ENCODE measurements at regions not wholly inside any gene's neighbourhood (a gene's known extent, or its start where the extent isn't known, plus 50 kb on each side); places are given as distances from the start of the nearest gene placed in this dataset.
A peak's percentile ranks its signal among the peaks of the same experiment; 100 is the strongest.
"Not testable (repeated sequence)": the region's sequence is repeated elsewhere in the genome, so short reads cannot be mapped to it uniquely, and the experiment has no call there.

DNA sequence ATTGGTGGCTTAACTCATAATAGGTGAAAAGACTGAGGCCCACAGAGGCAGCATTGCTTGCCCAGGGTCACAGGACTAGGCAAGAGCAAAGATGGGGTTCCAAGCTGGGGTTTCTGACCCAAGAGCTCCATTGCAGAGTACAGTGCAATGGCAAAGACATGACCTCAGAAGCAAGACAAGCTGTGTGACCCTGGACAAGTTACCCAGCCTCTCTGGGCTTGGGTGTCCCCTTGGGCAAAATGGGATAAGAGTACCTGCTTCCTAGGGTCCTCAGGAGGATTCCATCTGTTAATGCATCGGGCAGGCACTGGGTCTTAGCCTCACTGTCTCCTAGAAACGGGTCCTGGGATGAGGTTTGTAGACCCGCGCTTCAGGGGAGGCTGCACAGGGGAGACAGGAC, 111.6 kb upstream of the NCOR2 start:
- DNase-seq (no peak), ATAC-seq (no peak)
- no peaks in the 10 kb centered on the region for H3K27me3 ChIP-seq (ENCODE audit: control insufficient read depth, insufficient read depth)
- H3K4me3 ChIP-seq (ENCODE audit: low read length) = no peak overlapping the region
- intact Hi-C loops (cut with DNase I) = loop anchor here in 2 of 4 donors (5.0 kb wide), 2 partner anchors 88 to 92 kb away; no protein-coding TSS in a partner anchor
- WGBS = 92% methylated on average over 4 of the region's 4 CpGs
- H3K9me3 ChIP-seq (ENCODE audit: control insufficient read depth, low read length) = no peaks in the 10 kb centered on the region
- H3K27ac ChIP-seq (ENCODE audit: low read length) = peak overlapping the region; percentile 31
- peaks cover 8% of the 10 kb centered on the region for H3K4me1 ChIP-seq (ENCODE audit: control insufficient read depth, insufficient read depth, low read length)

GRCh38 chr12:124678421-124678893, 111.0 kb upstream of the NCOR2 start:
- intact Hi-C loops (cut with DNase I) = loop anchor here in 2 of 4 donors (5.0 kb wide), 2 partner anchors 89 to 91 kb away; no protein-coding TSS in a partner anchor

GRCh38 chr12:124677552-124678356, 110.3 kb upstream of the NCOR2 start:
- ATAC-seq (no peak), DNase-seq (peak in 1 of 3 donors; percentile 20)
- H3K4me3 ChIP-seq (ENCODE audit: low read length) = no peak overlapping the region
- 95% methylated on average over 21 of the region's 21 CpGs for WGBS
- no peaks in the 10 kb centered on the region for H3K9me3 ChIP-seq (ENCODE audit: control insufficient read depth, low read length)
- no peaks in the 10 kb centered on the region for H3K27me3 ChIP-seq (ENCODE audit: control insufficient read depth, insufficient read depth)
- H3K4me1 ChIP-seq (ENCODE audit: control insufficient read depth, insufficient read depth, low read length) = peaks cover 8% of the 10 kb centered on the region
- intact Hi-C loops (cut with DNase I) = loop anchor here in 2 of 4 donors (5.0 kb wide), 2 partner anchors 90 kb away; no protein-coding TSS in a partner anchor
- H3K27ac ChIP-seq (ENCODE audit: low read length) = no peak overlapping the region

More at GRCh38 chr12:124678421-124678893, 111.0 kb upstream of the NCOR2 start:
- ATAC-seq (no peak), DNase-seq (peak in 1 of 3 donors; percentile 54)
- Histone ChIP-seq H3K4me3 (ENCODE audit: low read length) (no peak overlapping the region), H3K27me3 (ENCODE audit: control insufficient read depth, insufficient read depth) (no peaks in the 10 kb centered on the region), H3K9me3 (ENCODE audit: control insufficient read depth, low read length) (no peaks in the 10 kb centered on the region), H3K4me1 (ENCODE audit: control insufficient read depth, insufficient read depth, low read length) (peaks cover 8% of the 10 kb centered on the region), H3K27ac (ENCODE audit: low read length) (no peak overlapping the region)
- WGBS = 78% methylated on average over 15 of the region's 15 CpGs

- 94% methylated on average over 42 of the region's 42 CpGs for WGBS
- peak in 1 of 3 donors; percentile 57 for DNase-seq
- H3K4me3 ChIP-seq (ENCODE audit: low read length) = no peak overlapping the region
- intact Hi-C loops (cut with DNase I) = loop anchor here in 2 of 4 donors (5.0 kb wide), 2 partner anchors 90 kb away; no protein-coding TSS in a partner anchor
- no peaks in the 10 kb centered on the region for H3K9me3 ChIP-seq (ENCODE audit: control insufficient read depth, low read length)
- no peaks in the 10 kb centered on the region for H3K27me3 ChIP-seq (ENCODE audit: control insufficient read depth, insufficient read depth)
- peaks cover 8% of the 10 kb centered on the region for H3K4me1 ChIP-seq (ENCODE audit: control insufficient read depth, insufficient read depth, low read length)
- H3K27ac ChIP-seq (ENCODE audit: low read length) = no peak overlapping the region
- ATAC-seq = no peak
These were observed 109.5 kb upstream of the NCOR2 start for GRCh38 chr12:124676714-124677462.

- WGBS = 48% methylated on average over 36 of the region's 36 CpGs
- ATAC-seq (peak; percentile 64 to 75), DNase-seq (peak; percentile 73 to 78 (median 75))
- Histone ChIP-seq H3K9me3 (ENCODE audit: control insufficient read depth, low read length) (no peaks in the 10 kb centered on the region), H3K27ac (ENCODE audit: low read length) (peak overlapping the region; percentile 34), H3K4me3 (ENCODE audit: low read length) (no peak overlapping the region), H3K27me3 (ENCODE audit: control insufficient read depth, insufficient read depth) (no peaks in the 10 kb centered on the region), H3K4me1 (ENCODE audit: control insufficient read depth, insufficient read depth, low read length) (peaks cover 5% of the 10 kb centered on the region)
- intact Hi-C loops (cut with DNase I) = loop anchor here in 2 of 4 donors (5.0 kb wide), 2 partner anchors 89 to 91 kb away; no protein-coding TSS in a partner anchor
These were observed 108.7 kb upstream of the NCOR2 start for GRCh38 chr12:124675881-124676713.

GRCh38 chr12:124674937-124675336, 107.5 kb upstream of the NCOR2 start:
- ATAC-seq = no peak

GRCh38 chr12:124673801-124674617, 106.6 kb upstream of the NCOR2 start:
- Histone ChIP-seq H3K4me1 (ENCODE audit: control insufficient read depth, insufficient read depth, low read length) (no peaks in the 10 kb centered on the region), H3K27ac (ENCODE audit: low read length) (no peak overlapping the region), H3K4me3 (ENCODE audit: low read length) (no peak overlapping the region), H3K27me3 (ENCODE audit: control insufficient read depth, insufficient read depth) (no peaks in the 10 kb centered on the region), H3K9me3 (ENCODE audit: control insufficient read depth, low read length) (no peaks in the 10 kb centered on the region)
- ATAC-seq = no peak
- DNase-seq = no peak
- WGBS = 74% methylated on average over 15 of the region's 15 CpGs
- intact Hi-C loops (cut with DNase I) = no loop called here

More at GRCh38 chr12:124674937-124675336, 107.5 kb upstream of the NCOR2 start:
- DNase-seq = no peak
- Histone ChIP-seq H3K27me3 (ENCODE audit: control insufficient read depth, insufficient read depth) (no peaks in the 10 kb centered on the region), H3K27ac (ENCODE audit: low read length) (no peak overlapping the region), H3K4me3 (ENCODE audit: low read length) (no peak overlapping the region), H3K4me1 (ENCODE audit: control insufficient read depth, insufficient read depth, low read length) (peaks cover 5% of the 10 kb centered on the region), H3K9me3 (ENCODE audit: control insufficient read depth, low read length) (no peaks in the 10 kb centered on the region)
- 62% methylated on average over 1 of the region's 1 CpG for WGBS
- intact Hi-C loops (cut with DNase I) = loop anchor here in 2 of 4 donors (5.0 kb wide), 2 partner anchors 88 to 92 kb away; no protein-coding TSS in a partner anchor

DNA sequence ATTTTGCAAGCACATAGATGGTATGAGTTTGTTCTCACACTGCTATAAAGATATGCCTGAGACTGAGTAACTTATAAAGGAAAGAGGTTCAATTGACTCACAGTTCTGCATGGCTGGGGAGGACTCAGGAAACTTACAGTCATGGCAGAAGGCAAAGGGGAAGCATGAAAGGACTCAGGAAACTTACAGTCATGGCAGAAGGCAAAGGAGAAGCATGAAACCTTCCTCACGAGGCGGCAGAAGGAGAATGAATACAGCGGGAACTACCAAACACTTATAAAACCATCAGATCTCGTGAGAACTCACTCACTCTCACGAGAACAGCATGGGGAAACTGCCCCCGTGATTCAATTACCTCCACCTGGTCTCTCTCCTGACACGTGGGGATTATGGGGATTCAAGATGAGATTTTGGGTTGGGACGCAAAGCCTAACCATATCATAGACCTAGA, 101.9 kb upstream of the NCOR2 start:
- intact Hi-C loops (cut with DNase I) = loop anchor here in 1 of 4 donors (10.0 kb wide), 1 partner anchor 94 kb away; no protein-coding TSS in a partner anchor
- ATAC-seq; H3K27ac ChIP-seq (ENCODE audit: low read length); H3K4me3 ChIP-seq (ENCODE audit: low read length); H3K4me1 ChIP-seq (ENCODE audit: control insufficient read depth, insufficient read depth, low read length); H3K27me3 ChIP-seq (ENCODE audit: control insufficient read depth, insufficient read depth); H3K9me3 ChIP-seq (ENCODE audit: control insufficient read depth, low read length); DNase-seq: not testable (repeated sequence)
- 77% methylated on average over 8 of the region's 8 CpGs for WGBS

GRCh38 chr12:124668602-124669001, 101.2 kb upstream of the NCOR2 start:
- peak in 1 of 3 donors; percentile 65 for DNase-seq
- Histone ChIP-seq H3K27ac (ENCODE audit: low read length) (no peak overlapping the region), H3K4me1 (ENCODE audit: control insufficient read depth, insufficient read depth, low read length) (peaks cover 11% of the 10 kb centered on the region), H3K9me3 (ENCODE audit: control insufficient read depth, low read length) (no peaks in the 10 kb centered on the region), H3K4me3 (ENCODE audit: low read length) (no peak overlapping the region), H3K27me3 (ENCODE audit: control insufficient read depth, insufficient read depth) (no peaks in the 10 kb centered on the region)
- intact Hi-C loops (cut with DNase I) = loop anchor here in 1 of 4 donors (10.0 kb wide), 1 partner anchor 94 kb away; no protein-coding TSS in a partner anchor
- WGBS = 21% methylated on average over 8 of the region's 8 CpGs
- ATAC-seq = peak; percentile 50 to 68

Measured in right cardiac atrium (tissue), 5 donors.